Mammary epithelial cell (primary cell): ENCODE measurements at regions not wholly inside any gene's neighbourhood (a gene's known extent, or its start where the extent isn't known, plus 50 kb on each side); places are given as distances from the start of the nearest gene placed in this dataset.

Experiments used
- CTCF ChIP-seq, 2 donors: IDR thresholded peaks in 1 of 2; conservative IDR thresholded peaks in 1 of 2; 2 replicates each; pipeline ENCODE4 v1.5.1; 2011 to 2012; ENCODE audit warnings: inconsistent platforms in 2 of 2, low read length in 2 of 2, mild to moderate bottlenecking in 2 of 2, control low read depth in 1 of 2, low read depth in 1 of 2; ENCODE audit not compliant: insufficient read depth in 1 of 2; ENCODE audit errors: extremely low read depth in 1 of 2
- EZH2 ChIP-seq: IDR thresholded peaks from 2 replicates; pipeline ENCODE4 v1.6.1; 2012; ENCODE audit warnings: low read length, inconsistent platforms, borderline replicate concordance

- TF ChIP-seq CTCF (conservative IDR thresholded peaks at IDR 0.05 in 1 of 2, IDR thresholded peaks at IDR 0.05 in 1 of 2; ENCODE audit: extremely low read depth in 1 of 2, insufficient read depth in 1 of 2, low read depth in 1 of 2, low read length in 2 of 2) (no peak), EZH2 (no peak)
Observed at GRCh38 chr4:27790911-27791310, 930.3 kb downstream of the STIM2 start.
